Myocyte (in vitro differentiated cells): ENCODE measurements at regions not wholly inside any gene's neighbourhood (a gene's known extent, or its start where the extent isn't known, plus 50 kb on each side); places are given as distances from the start of the nearest gene placed in this dataset.

Experiments used
- DNase-seq: peaks from one replicate; pipeline ENCODE4 v3.0.0-alpha.2; 2012; ENCODE audit warnings: low read depth

- no peak for DNase-seq
These were observed 77.5 kb upstream of the LRATD1 start for GRCh38 chr2:14554849-14555545.

- no peak for DNase-seq
These were observed 75.4 kb upstream of the LRATD1 start for GRCh38 chr2:14557111-14557510.

- DNase-seq = no peak
These were observed 74.6 kb upstream of the LRATD1 start for GRCh38 chr2:14557916-14558315.

GRCh38 chr2:14558335-14558919, 74.1 kb upstream of the LRATD1 start:
- DNase-seq = no peak

GRCh38 chr2:14560716-14561115, 71.8 kb upstream of the LRATD1 start:
- DNase-seq = no peak

- DNase-seq = no peak
These were observed 69.2 kb upstream of the LRATD1 start for GRCh38 chr2:14563324-14563723.

- DNase-seq = no peak
These were observed 66.9 kb upstream of the LRATD1 start for GRCh38 chr2:14565666-14566065.

- DNase-seq = no peak
These were observed 65.0 kb upstream of the LRATD1 start for GRCh38 chr2:14567561-14567960.

- no peak for DNase-seq
These were observed 63.2 kb upstream of the LRATD1 start for GRCh38 chr2:14569294-14569693.

- DNase-seq = no peak
These were observed 59.9 kb upstream of the LRATD1 start for GRCh38 chr2:14572633-14573032.

GRCh38 chr2:14577843-14578242, 54.7 kb upstream of the LRATD1 start:
- DNase-seq = no peak
